Osteoblast (primary cell): ENCODE measurements at regions not wholly inside any gene's neighbourhood (a gene's known extent, or its start where the extent isn't known, plus 50 kb on each side); places are given as distances from the start of the nearest gene placed in this dataset.

Source experiments
- DNase-seq: peaks from one replicate; pipeline ENCODE4 v3.0.0; 2011; ENCODE audit warnings: low spot score, mixed read lengths; ENCODE audit not compliant: insufficient read length; ENCODE audit errors: missing footprints
- H2AFZ ChIP-seq: 2 replicates; pipeline ENCODE4 v1.6.0; 2011; ENCODE audit warnings: mild to moderate bottlenecking, low read length
- H3K27ac ChIP-seq: 2 replicates; pipeline ENCODE4 v1.5.1; 2011; ENCODE audit warnings: mild to moderate bottlenecking, low read depth, low read length, moderate library complexity
- H3K27me3 ChIP-seq: 2 replicates; pipeline ENCODE4 v1.6.0; 2012; ENCODE audit warnings: mild to moderate bottlenecking, control low read depth, inconsistent platforms, low read length, moderate library complexity; ENCODE audit not compliant: insufficient read depth
- H3K36me3 ChIP-seq: 2 replicates; pipeline ENCODE4 v1.5.1; 2011; ENCODE audit warnings: mild to moderate bottlenecking, low read length, control low read depth, moderate library complexity; ENCODE audit not compliant: insufficient read depth
- H3K4me1 ChIP-seq: 2 replicates; pipeline ENCODE4 v1.5.1; 2011; ENCODE audit warnings: mild to moderate bottlenecking, low read length, control low read depth, moderate library complexity; ENCODE audit not compliant: insufficient read depth
- H3K4me2 ChIP-seq: 2 replicates; pipeline ENCODE4 v1.6.0; 2011; ENCODE audit warnings: mild to moderate bottlenecking, low read length; ENCODE audit not compliant: insufficient read depth
- H3K4me3 ChIP-seq: fragments of 200-600 bp; sonication (generic); 3 replicates; pipeline ENCODE4 v1.5.1; 2012; ENCODE audit warnings: mild to moderate bottlenecking, low read length, inconsistent platforms; ENCODE audit not compliant: insufficient read depth
- H3K79me2 ChIP-seq: 2 replicates; pipeline ENCODE4 v1.6.0; 2012; ENCODE audit warnings: mild to moderate bottlenecking, low read length, control low read depth, inconsistent platforms; ENCODE audit not compliant: insufficient read depth
- H3K9me3 ChIP-seq: 2 replicates; pipeline ENCODE4 v1.5.1; 2011; ENCODE audit warnings: low read depth, low read length, control low read depth
- H4K20me1 ChIP-seq: 2 replicates; pipeline ENCODE4 v1.6.0; 2012; ENCODE audit warnings: mild to moderate bottlenecking, low read length, control low read depth; ENCODE audit not compliant: insufficient read depth
- TF ChIP-seq, protein P1 (sequence below): IDR thresholded peaks from 2 replicates; pipeline ENCODE4 v1.5.1; 2011; ENCODE audit warnings: mild to moderate bottlenecking, low read depth, low read length, moderate library complexity; ENCODE audit errors: extremely low read depth

DNA sequence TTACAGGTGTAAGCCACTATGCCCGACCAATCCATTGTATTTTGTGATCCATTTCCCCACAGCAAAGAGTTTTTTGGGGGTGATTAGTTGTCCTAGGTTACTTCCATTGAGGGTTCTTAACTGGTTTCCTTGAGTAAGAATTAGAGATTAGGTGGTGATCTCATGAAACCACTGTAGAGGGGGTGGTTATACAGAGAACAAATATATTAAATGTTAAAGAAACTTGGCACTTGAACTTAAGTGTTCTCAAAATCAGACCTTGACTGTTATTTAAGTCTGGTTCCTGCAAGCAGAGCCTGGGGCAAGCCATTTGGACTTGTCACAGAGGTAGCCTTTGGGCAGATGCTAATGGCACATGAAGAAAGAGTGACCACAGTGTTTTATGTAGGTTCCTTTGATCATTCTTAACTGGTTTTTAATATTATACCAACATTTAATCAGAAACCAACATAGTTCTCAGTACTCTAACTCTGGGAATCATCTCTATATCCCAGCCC, 288.5 kb downstream of the SOX4 start:
- H3K4me1 ChIP-seq = peaks cover 25% of the 10 kb centered on the region
- DNase-seq = no peak
- no peaks in the 10 kb centered on the region for H4K20me1 ChIP-seq
- H3K36me3 ChIP-seq = no peaks in the 10 kb centered on the region
- H3K79me2 ChIP-seq = no peaks in the 10 kb centered on the region
- no peak overlapping the region for H3K4me2 ChIP-seq
- H3K27ac ChIP-seq = no peak overlapping the region
- TF ChIP-seq, protein P1, sequence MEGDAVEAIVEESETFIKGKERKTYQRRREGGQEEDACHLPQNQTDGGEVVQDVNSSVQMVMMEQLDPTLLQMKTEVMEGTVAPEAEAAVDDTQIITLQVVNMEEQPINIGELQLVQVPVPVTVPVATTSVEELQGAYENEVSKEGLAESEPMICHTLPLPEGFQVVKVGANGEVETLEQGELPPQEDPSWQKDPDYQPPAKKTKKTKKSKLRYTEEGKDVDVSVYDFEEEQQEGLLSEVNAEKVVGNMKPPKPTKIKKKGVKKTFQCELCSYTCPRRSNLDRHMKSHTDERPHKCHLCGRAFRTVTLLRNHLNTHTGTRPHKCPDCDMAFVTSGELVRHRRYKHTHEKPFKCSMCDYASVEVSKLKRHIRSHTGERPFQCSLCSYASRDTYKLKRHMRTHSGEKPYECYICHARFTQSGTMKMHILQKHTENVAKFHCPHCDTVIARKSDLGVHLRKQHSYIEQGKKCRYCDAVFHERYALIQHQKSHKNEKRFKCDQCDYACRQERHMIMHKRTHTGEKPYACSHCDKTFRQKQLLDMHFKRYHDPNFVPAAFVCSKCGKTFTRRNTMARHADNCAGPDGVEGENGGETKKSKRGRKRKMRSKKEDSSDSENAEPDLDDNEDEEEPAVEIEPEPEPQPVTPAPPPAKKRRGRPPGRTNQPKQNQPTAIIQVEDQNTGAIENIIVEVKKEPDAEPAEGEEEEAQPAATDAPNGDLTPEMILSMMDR = no peak
- no peaks in the 10 kb centered on the region for H3K27me3 ChIP-seq
- no peak overlapping the region for H2AFZ ChIP-seq
- no peaks in the 10 kb centered on the region for H3K9me3 ChIP-seq
- H3K4me3 ChIP-seq = no peak overlapping the region

GRCh38 chr6:21883595-21884328, 290.2 kb downstream of the SOX4 start:
- no peak for DNase-seq
- no peak overlapping the region for H3K27ac ChIP-seq
- no peak overlapping the region for H3K4me2 ChIP-seq
- H3K27me3 ChIP-seq = no peaks in the 10 kb centered on the region
- H3K36me3 ChIP-seq = no peaks in the 10 kb centered on the region
- H3K79me2 ChIP-seq = no peaks in the 10 kb centered on the region
- no peak overlapping the region for H2AFZ ChIP-seq
- no peaks in the 10 kb centered on the region for H4K20me1 ChIP-seq
- TF ChIP-seq, protein P1 = no peak
- peaks cover 37% of the 10 kb centered on the region for H3K4me1 ChIP-seq
- no peaks in the 10 kb centered on the region for H3K9me3 ChIP-seq
- no peak overlapping the region for H3K4me3 ChIP-seq

- no peak overlapping the region for H2AFZ ChIP-seq
- peaks cover 37% of the 10 kb centered on the region for H3K4me1 ChIP-seq
- H3K4me2 ChIP-seq = peak overlapping the region; percentile 70
- TF ChIP-seq, protein P1 = no peak
- no peaks in the 10 kb centered on the region for H3K36me3 ChIP-seq
- no peaks in the 10 kb centered on the region for H3K79me2 ChIP-seq
- H3K27ac ChIP-seq = peak overlapping the region; percentile 87
- no peaks in the 10 kb centered on the region for H3K9me3 ChIP-seq
- H3K27me3 ChIP-seq = no peaks in the 10 kb centered on the region
- H3K4me3 ChIP-seq = peak overlapping the region; percentile 36
- DNase-seq = no peak
- H4K20me1 ChIP-seq = no peaks in the 10 kb centered on the region
Measured at GRCh38 chr6:21885111-21885510, 291.6 kb downstream of the SOX4 start.

DNA sequence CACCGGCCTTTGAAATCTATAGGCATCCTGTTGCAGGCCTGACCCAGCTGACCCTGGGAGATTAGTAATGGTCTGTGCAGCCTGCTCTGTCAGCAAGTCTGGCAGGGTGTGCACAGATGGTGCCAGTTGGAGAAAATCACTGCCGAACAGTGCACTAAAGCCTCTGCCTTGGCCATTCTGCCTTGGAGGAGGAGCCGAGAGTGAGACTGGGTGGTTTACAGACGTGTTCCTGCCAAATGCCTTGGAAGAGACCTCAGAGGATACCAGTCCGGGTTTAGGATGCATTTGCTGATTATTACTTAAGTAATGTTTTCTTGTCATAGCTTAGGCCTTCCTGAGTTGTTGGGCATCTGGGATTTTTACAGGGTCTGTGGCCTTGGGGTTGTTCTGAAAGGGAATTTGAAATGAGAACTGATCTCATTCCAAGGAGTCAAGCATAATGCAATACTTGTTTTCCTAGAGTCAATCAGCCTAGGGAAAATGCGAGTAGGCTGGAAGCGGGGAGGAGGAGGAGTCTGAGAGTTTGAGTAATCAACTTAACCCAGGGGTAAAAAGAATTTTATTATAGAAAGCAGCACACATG, 292.1 kb downstream of the SOX4 start:
- Histone ChIP-seq H3K4me2 (peak overlapping the region; percentile 70), H2AFZ (peak overlapping the region; percentile 62), H4K20me1 (no peaks in the 10 kb centered on the region), H3K4me3 (peak overlapping the region; percentile 36), H3K79me2 (no peaks in the 10 kb centered on the region), H3K4me1 (peaks cover 37% of the 10 kb centered on the region), H3K27me3 (no peaks in the 10 kb centered on the region), H3K27ac (peak overlapping the region; percentile 87), H3K9me3 (no peaks in the 10 kb centered on the region), H3K36me3 (no peaks in the 10 kb centered on the region)
- TF ChIP-seq, protein P1 = no peak
- peak; percentile 88 for DNase-seq
